Heart right ventricle (tissue), 16 donors: ENCODE measurements at regions not wholly inside any gene's neighbourhood (a gene's known extent, or its start where the extent isn't known, plus 50 kb on each side); places are given as distances from the start of the nearest gene placed in this dataset.

Source experiments
- ATAC-seq, 8 donors: fragments of 200-7000 bp; cut with Tn5 transposase; one replicate each; pipeline ENCODE4 v1.9.1; 2020; ENCODE audit warnings: mild to moderate bottlenecking in 8 of 8, moderate library complexity in 8 of 8, moderate number of reproducible peaks in 1 of 8
- DNase-seq, 2 donors: peaks; one replicate each; pipeline ENCODE4 v3.0.0-alpha.2; 2020
- H3K27ac ChIP-seq, 10 donors: fragments of 200-600 bp; sonication (generic) in 2 of 10; one replicate each; pipeline versions ENCODE4 v1.5.0 to v1.8.0; 2020 to 2022; ENCODE audit warnings: mild to moderate bottlenecking in 3 of 10
- H3K27me3 ChIP-seq, 7 donors: fragments of 200-600 bp; one replicate each; pipeline ENCODE4 v1.8.0; 2021 to 2022; ENCODE audit warnings: mild to moderate bottlenecking in 2 of 7
- H3K36me3 ChIP-seq, 9 donors: fragments of 200-600 bp; sonication (generic) in 1 of 9; one replicate each; pipeline versions ENCODE4 v1.5.0 to v1.8.0; 2020 to 2022; ENCODE audit warnings: mild to moderate bottlenecking in 2 of 9
- H3K4me1 ChIP-seq, 9 donors: fragments of 200-600 bp; sonication (generic) in 1 of 9; one replicate each; pipeline versions ENCODE4 v1.5.0 to v1.8.0; 2020 to 2022; ENCODE audit warnings: mild to moderate bottlenecking in 4 of 9
- H3K4me3 ChIP-seq, 10 donors: fragments of 200-600 bp; sonication (generic) in 2 of 10; one replicate each; pipeline versions ENCODE4 v1.5.0 to v1.8.0; 2020 to 2022; ENCODE audit warnings: mild to moderate bottlenecking in 7 of 10, moderate library complexity in 2 of 10
- H3K9me3 ChIP-seq, 11 donors: fragments of 200-600 bp in 10 of 11; sonication (generic) in 2 of 11; one replicate each; pipeline versions ENCODE4 v1.5.0 to v1.8.0; 2013 to 2022; ENCODE audit warnings: mild to moderate bottlenecking in 2 of 11, control low read depth in 1 of 11, moderate library complexity in 1 of 11
- CTCF ChIP-seq, 9 donors: fragments of 200-600 bp; sonication (generic) in 2 of 9; IDR thresholded peaks; one replicate each; pipeline versions ENCODE4 v1.5.0 to v1.8.0; 2021 to 2022; ENCODE audit warnings: antibody characterized with exemption in 9 of 9, mild to moderate bottlenecking in 5 of 9, moderate library complexity in 1 of 9
- WGBS, 2 donors: extraction: QIAGEN DNeasy Blood & Tissue Kit; methylation state at CpG; one replicate each; pipeline ENCODE4 v1.1.7; 2013; ENCODE audit warnings: inconsistent platforms in 1 of 2; 5-methylcytosine and 5-hydroxymethylcytosine counted together
- intact Hi-C, 10 donors: fragments of 100-400 bp; cut with DNase I; formaldehyde crosslinking; loops; one replicate each; pipeline versions ENCODE4 v1.11.1 to v1.14.2; 2022
- donor health status: Arrhythmogenic right ventricular cardiomyopathy.
- donor health status: ischemic (EF 13 %, LVEDD 7.1; RV severe dilation, severe dysfunction).
- donor health status: healthy with polysubstance abuse.
- donor health status: DM: no; HTN: yes; CAD: no.
- donor health status: DM: no; HTN: no; CAD: no.
- donor health status: ischemic (EF 25% LVEDD 6.9; RV normal size, moderate dysfunction).
- donor health status: ischemic (EF 25% LVEDD 5.7; RV mildly dilated, moderate dysfunction).
- donor health status: healthy.
- donor health status: DM: yes; HTN: yes; CAD: no.
- donor health status: Ischemic cardiomyopathy.
- donor health status: ischemic (EF 35%, LVEDD 5.7; RV mildly dilated, moderate dysfunction).
- donor health status: nonischemic (EF 11% LVEDD 7.7; RV severe dilation, severe dysfunction).
- donor health status: DM: yes; HTN: yes; CAD: no.
- donor health status: PGD.
- donor health status: ischemic (EF 29% LVEDD 5.4; RV normal size, mild dysfunction).
- donor health status: nonischemic (EF 23%, LVEDD 6.1; RV moderate dilation, normal function).

GRCh38 chrX:85499400-85499799 is 119.9 kb upstream of the POF1B start:
- TF ChIP-seq CTCF (IDR thresholded peaks at IDR 0.05) = no peak
- no peak overlapping the region for H3K27ac ChIP-seq
- no peak overlapping the region for H3K4me3 ChIP-seq
- H3K27me3 ChIP-seq = peaks cover 0 to 4% (median 0%) of the 10 kb centered on the region in 7 donors
- DNase-seq (no peak), ATAC-seq (no peak)
- no peaks in the 10 kb centered on the region for H3K4me1 ChIP-seq
- no peaks in the 10 kb centered on the region for H3K9me3 ChIP-seq
- WGBS, 2 donors = 42 to 50% methylated on average over 1 of the region's 1 CpG
- H3K36me3 ChIP-seq = no peaks in the 10 kb centered on the region
- intact Hi-C loops = no loop called here

- WGBS, 2 donors = 77% methylated on average over 3 of the region's 3 CpGs
- Histone ChIP-seq H3K4me3 (no peak overlapping the region), H3K36me3 (no peaks in the 10 kb centered on the region), H3K27me3 (no peaks in the 10 kb centered on the region), H3K4me1 (no peaks in the 10 kb centered on the region), H3K9me3 (no peaks in the 10 kb centered on the region), H3K27ac (no peak overlapping the region)
- intact Hi-C loops = no loop called here
- ATAC-seq = no peak
- DNase-seq = no peak
- TF ChIP-seq CTCF (IDR thresholded peaks at IDR 0.05) = no peak
These were observed 114.4 kb upstream of the POF1B start for GRCh38 chrX:85493821-85494220.

DNA sequence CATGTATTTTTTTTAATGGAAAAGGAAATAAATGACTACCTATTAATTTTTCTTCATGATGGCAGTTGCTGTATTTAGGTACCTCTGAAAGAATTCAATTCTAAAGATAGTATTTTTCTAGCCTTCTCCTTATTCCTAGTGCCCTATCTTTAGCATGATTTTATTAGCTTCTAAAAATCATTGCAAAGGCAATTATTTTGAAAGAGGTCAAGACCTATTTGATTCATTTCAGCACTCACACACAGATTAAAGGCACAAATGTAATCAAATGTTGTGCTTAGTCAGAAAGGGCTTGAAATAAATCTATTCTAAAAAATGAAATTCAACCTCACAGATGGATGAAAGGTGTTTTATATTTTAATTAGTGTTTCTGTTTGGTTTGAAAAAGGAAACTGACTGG is 74.8 kb upstream of the POF1B start:
- H3K27ac ChIP-seq = no peak overlapping the region

GRCh38 chrX:85444613-85445012 is 65.1 kb upstream of the POF1B start:
- H3K27me3 ChIP-seq = no peaks in the 10 kb centered on the region
- WGBS, 2 donors = 47 to 58% methylated on average over 2 of the region's 2 CpGs
- TF ChIP-seq CTCF (IDR thresholded peaks at IDR 0.05) = no peak
- H3K4me1 ChIP-seq = no peaks in the 10 kb centered on the region
- intact Hi-C loops = no loop called here
- peaks cover 0 to 48% (median 0%) of the 10 kb centered on the region in 11 donors for H3K9me3 ChIP-seq
- no peak overlapping the region for H3K4me3 ChIP-seq
- H3K27ac ChIP-seq = no peak overlapping the region
- ATAC-seq (no peak), DNase-seq (no peak)
- no peaks in the 10 kb centered on the region for H3K36me3 ChIP-seq

More for the DNA sequence above, 74.8 kb upstream of the POF1B start:
- TF ChIP-seq CTCF (IDR thresholded peaks at IDR 0.05) = no peak
- no peaks in the 10 kb centered on the region for H3K9me3 ChIP-seq
- ATAC-seq (no peak), DNase-seq (no peak)
- no peak overlapping the region for H3K4me3 ChIP-seq
- H3K27me3 ChIP-seq = no peaks in the 10 kb centered on the region
- intact Hi-C loops = no loop called here
- H3K36me3 ChIP-seq = no peaks in the 10 kb centered on the region
- no peaks in the 10 kb centered on the region for H3K4me1 ChIP-seq
